ENCODE measurements at regions not wholly inside any gene's neighbourhood (a gene's known extent, or its start where the extent isn't known, plus 50 kb on each side); places are given as distances from the start of the nearest gene placed in this dataset.

GRCh38 chr10:86592413-86592812 is 61.9 kb upstream of the OPN4 start:
- no peak for DNase-seq (ENCODE audit: extremely low spot score)
- CTCF ChIA-PET: interaction anchor here (4.5 kb wide), 1 partner anchor 7 kb away, joined by 21 read pairs; no protein-coding TSS in a partner anchor
- no peak for TF ChIP-seq CTCF (IDR thresholded peaks at IDR 0.05; ENCODE audit: control extremely low read depth, extremely low read depth, low read depth, missing control alignments)
- POLR2A ChIA-PET: no interaction called here

- POLR2A ChIA-PET: no interaction called here
- CTCF ChIA-PET: interaction anchor here (2.1 to 4.5 kb wide), 2 partner anchors 10 to 194 kb away, joined by 8 to 21 read pairs; no protein-coding TSS in a partner anchor
- no peak for TF ChIP-seq CTCF (IDR thresholded peaks at IDR 0.05; ENCODE audit: control extremely low read depth, extremely low read depth, low read depth, missing control alignments)
- no peak for DNase-seq (ENCODE audit: extremely low spot score)
These were observed 59.8 kb upstream of the OPN4 start for GRCh38 chr10:86594535-86594934.

GRCh38 chr10:86595496-86595895 is 58.9 kb upstream of the OPN4 start:
- ChIA-PET POLR2A (interaction anchor here (0.7 kb wide), 1 partner anchor 57 kb away, joined by 3 read pairs; no protein-coding TSS in a partner anchor), CTCF (interaction anchor here (2.1 to 4.5 kb wide), 2 partner anchors 11 to 195 kb away, joined by 8 to 21 read pairs; no protein-coding TSS in a partner anchor)
- DNase-seq (ENCODE audit: extremely low spot score): no peak
- TF ChIP-seq CTCF (IDR thresholded peaks at IDR 0.05; ENCODE audit: control extremely low read depth, extremely low read depth, low read depth, missing control alignments): no peak

GRCh38 chr10:86596266-86596665 is 58.1 kb upstream of the OPN4 start:
- ChIA-PET CTCF (interaction anchor here (1.1 to 4.5 kb wide), 3 partner anchors 11 to 196 kb away, joined by 3 to 21 read pairs (median 8); no protein-coding TSS in a partner anchor), POLR2A (no interaction called here)
- DNase-seq (ENCODE audit: extremely low spot score): no peak
- no peak for TF ChIP-seq CTCF (IDR thresholded peaks at IDR 0.05; ENCODE audit: control extremely low read depth, extremely low read depth, low read depth, missing control alignments)

GRCh38 chr10:86597306-86597705 is 57.0 kb upstream of the OPN4 start:
- POLR2A ChIA-PET: no interaction called here
- CTCF ChIA-PET: interaction anchor here (1.1 kb wide), 1 partner anchor 32 kb away, joined by 3 read pairs; no protein-coding TSS in a partner anchor
- no peak for DNase-seq (ENCODE audit: extremely low spot score)
- no peak for TF ChIP-seq CTCF (IDR thresholded peaks at IDR 0.05; ENCODE audit: control extremely low read depth, extremely low read depth, low read depth, missing control alignments)

- DNase-seq (ENCODE audit: extremely low spot score): no peak
- TF ChIP-seq CTCF (IDR thresholded peaks at IDR 0.05; ENCODE audit: control extremely low read depth, extremely low read depth, low read depth, missing control alignments): no peak
- POLR2A ChIA-PET: no interaction called here
- CTCF ChIA-PET: no interaction called here
These were observed 56.2 kb upstream of the OPN4 start for GRCh38 chr10:86598151-86598550.

Data from GM10248 (cell line).